DND-41 (cell line): ENCODE measurements at regions not wholly inside any gene's neighbourhood (a gene's known extent, or its start where the extent isn't known, plus 50 kb on each side); places are given as distances from the start of the nearest gene placed in this dataset.

Experiments
- CTCF ChIP-seq: IDR thresholded peaks from 2 replicates; pipeline ENCODE4 v1.5.1; 2012; ENCODE audit warnings: borderline replicate concordance, low read length, moderate library complexity, mild to moderate bottlenecking; ENCODE audit not compliant: poor library complexity, severe bottlenecking; ENCODE audit errors: extremely low read depth
- EZH2 ChIP-seq: IDR thresholded peaks from 3 replicates; pipeline ENCODE4 v1.6.1; 2012; ENCODE audit warnings: borderline replicate concordance, low read depth, mild to moderate bottlenecking, moderate library complexity, low read length, inconsistent platforms; ENCODE audit not compliant: severe bottlenecking

GRCh38 chr6:142651384-142651783, 293.6 kb downstream of the HIVEP2 start:
- TF ChIP-seq CTCF: no peak
- TF ChIP-seq EZH2: no peak
